OCI-LY7 (cell line): ENCODE measurements at regions not wholly inside any gene's neighbourhood (a gene's known extent, or its start where the extent isn't known, plus 50 kb on each side); places are given as distances from the start of the nearest gene placed in this dataset.

Experiments
- BruUV-seq: library from RNA; stranded (reverse); fragments of 400-500 nt; replicated peaks from 2 replicates; lab custom pipeline; 2021; lab: Mats Ljungman, UMichigan
- CTCF ChIA-PET: fragments of 300-600 bp; sonication (Branson Sonifier 250); formaldehyde crosslinking; loops from one replicate; lab custom pipeline; 2022; ENCODE audit warnings: antibody characterized with exemption; ENCODE audit not compliant: unreplicated experiment; lab: Charles Lee
- POLR2A ChIA-PET: fragments of 300-600 bp; sonication (Branson Sonifier 250); formaldehyde crosslinking; loops from one replicate; lab custom pipeline; 2022; ENCODE audit warnings: antibody characterized with exemption; lab: Charles Lee
- DNase-seq: peaks from one replicate; pipeline ENCODE4 v3.0.0-alpha.2; 2015; ENCODE audit warnings: low spot score
- H2AFZ ChIP-seq: fragments of 200-600 bp; sonication (generic), shearing (Covaris generic); 2 replicates; pipeline ENCODE4 v1.6.1; 2014; ENCODE audit warnings: mild to moderate bottlenecking, antibody characterized with exemption, low read length, moderate library complexity
- H3K27ac ChIP-seq: fragments of 200-600 bp; sonication (generic); 2 replicates; pipeline ENCODE4 v1.5.1; 2014; ENCODE audit warnings: mixed run types, low read depth, mild to moderate bottlenecking, moderate library complexity, low read length, inconsistent platforms; ENCODE audit not compliant: poor library complexity, severe bottlenecking
- H3K36me3 ChIP-seq: fragments of 200-600 bp; sonication (generic); 2 replicates; pipeline ENCODE4 v1.6.1; 2014; ENCODE audit warnings: mild to moderate bottlenecking, antibody characterized with exemption, low read length, moderate library complexity, mixed read lengths; ENCODE audit not compliant: insufficient read depth
- H3K4me1 ChIP-seq: fragments of 200-600 bp; sonication (generic); 2 replicates; pipeline ENCODE4 v1.5.1; 2014; ENCODE audit warnings: mild to moderate bottlenecking, low read length; ENCODE audit not compliant: insufficient read depth, poor library complexity, severe bottlenecking
- H3K4me2 ChIP-seq: fragments of 200-600 bp; sonication (generic); 2 replicates; pipeline ENCODE4 v1.6.1; 2014; ENCODE audit warnings: mild to moderate bottlenecking, low read length
- H3K4me3 ChIP-seq: fragments of 200-600 bp; sonication (generic); 2 replicates; pipeline ENCODE4 v1.5.1; 2014; ENCODE audit warnings: mild to moderate bottlenecking, low read depth, low read length; ENCODE audit not compliant: poor library complexity, severe bottlenecking
- H3K79me2 ChIP-seq: fragments of 200-600 bp; sonication (generic); 2 replicates; pipeline ENCODE4 v1.6.1; 2016; ENCODE audit warnings: low read depth, mild to moderate bottlenecking, low read length, moderate library complexity, mixed read lengths; ENCODE audit not compliant: insufficient read depth
- H3K9me2 ChIP-seq: fragments of 200-600 bp; sonication (generic); 2 replicates; pipeline ENCODE4 v1.6.1; 2016; ENCODE audit warnings: mild to moderate bottlenecking, low read length, mixed read lengths; ENCODE audit not compliant: insufficient read depth
- H3K9me3 ChIP-seq: fragments of 200-600 bp; sonication (generic); 2 replicates; pipeline ENCODE4 v1.6.1; 2014; ENCODE audit warnings: mild to moderate bottlenecking, mixed run types, low read length, mixed read lengths
- H4K20me1 ChIP-seq: fragments of 200-600 bp; sonication (generic); 2 replicates; pipeline ENCODE4 v1.6.1; 2014; ENCODE audit warnings: mild to moderate bottlenecking, antibody characterized with exemption, low read length, moderate library complexity, mixed read lengths; ENCODE audit not compliant: insufficient read depth
- EZH2phosphoT487 ChIP-seq: fragments of 200-600 bp; sonication (generic); IDR thresholded peaks from 2 replicates; pipeline ENCODE4 v1.6.1; 2018; ENCODE audit warnings: low read depth, borderline replicate concordance, mild to moderate bottlenecking, mixed run types, antibody characterized with exemption, low read length, moderate library complexity, mixed read lengths
- intact Hi-C: fragments of 100-400 bp; cut with micrococcal nuclease; formaldehyde crosslinking; loops from one replicate; pipeline ENCODE4 v1.10.0; 2022; ENCODE audit not compliant: unreplicated experiment
- TF ChIP-seq, protein P1 (sequence below): fragments of 200-600 bp; sonication (generic); conservative IDR thresholded peaks from 2 replicates; pipeline ENCODE4 v1.5.1; 2014; ENCODE audit warnings: mild to moderate bottlenecking, antibody characterized with exemption, low read length, moderate library complexity, mixed read lengths

DNA sequence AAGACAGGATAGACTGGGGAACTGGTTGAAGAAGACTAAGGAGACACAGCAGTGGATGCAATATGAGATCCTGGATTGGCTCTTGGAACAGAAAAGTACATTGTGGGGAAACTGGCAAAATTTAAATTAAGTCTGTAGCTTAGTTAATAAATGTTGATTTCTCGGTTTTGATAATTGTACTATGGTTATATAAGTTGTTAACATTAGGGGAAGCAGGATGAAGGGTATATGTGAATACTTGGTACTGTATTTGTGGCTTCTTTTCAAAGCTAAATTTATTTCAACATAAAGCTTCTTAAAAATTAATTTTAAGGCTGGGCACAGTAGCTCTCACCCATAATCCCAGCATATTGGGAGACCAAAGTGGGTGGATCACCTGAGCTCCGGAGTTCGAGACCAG lies 103.8 kb downstream of the TMEM17 start:
- TF ChIP-seq, protein P1, sequence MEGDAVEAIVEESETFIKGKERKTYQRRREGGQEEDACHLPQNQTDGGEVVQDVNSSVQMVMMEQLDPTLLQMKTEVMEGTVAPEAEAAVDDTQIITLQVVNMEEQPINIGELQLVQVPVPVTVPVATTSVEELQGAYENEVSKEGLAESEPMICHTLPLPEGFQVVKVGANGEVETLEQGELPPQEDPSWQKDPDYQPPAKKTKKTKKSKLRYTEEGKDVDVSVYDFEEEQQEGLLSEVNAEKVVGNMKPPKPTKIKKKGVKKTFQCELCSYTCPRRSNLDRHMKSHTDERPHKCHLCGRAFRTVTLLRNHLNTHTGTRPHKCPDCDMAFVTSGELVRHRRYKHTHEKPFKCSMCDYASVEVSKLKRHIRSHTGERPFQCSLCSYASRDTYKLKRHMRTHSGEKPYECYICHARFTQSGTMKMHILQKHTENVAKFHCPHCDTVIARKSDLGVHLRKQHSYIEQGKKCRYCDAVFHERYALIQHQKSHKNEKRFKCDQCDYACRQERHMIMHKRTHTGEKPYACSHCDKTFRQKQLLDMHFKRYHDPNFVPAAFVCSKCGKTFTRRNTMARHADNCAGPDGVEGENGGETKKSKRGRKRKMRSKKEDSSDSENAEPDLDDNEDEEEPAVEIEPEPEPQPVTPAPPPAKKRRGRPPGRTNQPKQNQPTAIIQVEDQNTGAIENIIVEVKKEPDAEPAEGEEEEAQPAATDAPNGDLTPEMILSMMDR, result no peak
- TF ChIP-seq EZH2phosphoT487, result no peak
- H3K36me3 ChIP-seq, result no peaks in the 10 kb centered on the region; the same call in 1 of the 2 replicates
- no peak overlapping the region for H3K27ac ChIP-seq
- no peak overlapping the region for H3K4me3 ChIP-seq
- intact Hi-C loops, result no loop called here
- H4K20me1 ChIP-seq, result no peaks in the 10 kb centered on the region
- no peaks in the 10 kb centered on the region for H3K79me2 ChIP-seq
- H3K9me3 ChIP-seq, result no peaks in the 10 kb centered on the region
- peaks cover 6% of the 10 kb centered on the region for H3K4me1 ChIP-seq
- CTCF ChIA-PET, result no interaction called here
- H3K9me2 ChIP-seq, result no peaks in the 10 kb centered on the region
- no TSS peak for BruUV-seq
- no peak for DNase-seq
- POLR2A ChIA-PET, result interaction anchor here (1.3 kb wide), 1 partner anchor 17 kb away, joined by 3 read pairs; no protein-coding TSS in a partner anchor
- H2AFZ ChIP-seq, result no peak overlapping the region
- H3K4me2 ChIP-seq, result no peak overlapping the region

DNA sequence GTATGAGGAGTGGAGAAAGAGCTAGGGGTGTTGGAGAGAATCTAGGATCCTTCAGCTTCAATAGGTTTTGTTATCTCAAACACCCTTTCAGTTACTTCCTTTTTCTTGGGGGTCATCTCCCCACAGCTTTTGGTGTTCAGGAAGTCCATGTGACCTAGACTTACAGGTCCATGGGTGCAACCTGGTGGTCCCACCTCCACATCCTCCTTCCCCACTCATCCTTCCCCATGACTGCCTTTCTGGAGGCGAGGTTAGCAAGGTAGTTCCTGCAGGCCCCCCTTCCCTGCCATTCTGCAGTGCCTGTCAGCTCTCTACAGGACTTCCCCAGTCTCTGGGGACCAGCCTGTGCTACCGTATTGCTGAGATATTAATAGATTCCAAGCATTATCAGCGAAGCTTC lies 107.6 kb downstream of the TMEM17 start:
- H3K27ac ChIP-seq, result no peak overlapping the region
- H3K79me2 ChIP-seq, result no peaks in the 10 kb centered on the region
- intact Hi-C loops, result no loop called here
- peak overlapping the region; percentile 24; the same call in 1 of the 2 replicates for H2AFZ ChIP-seq
- DNase-seq, result no peak
- no TSS peak for BruUV-seq
- H3K9me2 ChIP-seq, result no peaks in the 10 kb centered on the region
- H3K4me2 ChIP-seq, result no peak overlapping the region
- no peaks in the 10 kb centered on the region for H3K9me3 ChIP-seq
- H3K4me3 ChIP-seq, result no peak overlapping the region
- peaks cover 6% of the 10 kb centered on the region for H3K4me1 ChIP-seq
- POLR2A ChIA-PET, result interaction anchor here (0.6 to 1.4 kb wide), 5 partner anchors 40 to 1741 kb away, joined by 3 to 7 read pairs (median 4); no protein-coding TSS in a partner anchor
- CTCF ChIA-PET, result no interaction called here
- H4K20me1 ChIP-seq, result no peaks in the 10 kb centered on the region
- no peaks in the 10 kb centered on the region; the same call in 1 of the 2 replicates for H3K36me3 ChIP-seq
- TF ChIP-seq, protein P1, result no peak
- TF ChIP-seq EZH2phosphoT487, result no peak

DNA sequence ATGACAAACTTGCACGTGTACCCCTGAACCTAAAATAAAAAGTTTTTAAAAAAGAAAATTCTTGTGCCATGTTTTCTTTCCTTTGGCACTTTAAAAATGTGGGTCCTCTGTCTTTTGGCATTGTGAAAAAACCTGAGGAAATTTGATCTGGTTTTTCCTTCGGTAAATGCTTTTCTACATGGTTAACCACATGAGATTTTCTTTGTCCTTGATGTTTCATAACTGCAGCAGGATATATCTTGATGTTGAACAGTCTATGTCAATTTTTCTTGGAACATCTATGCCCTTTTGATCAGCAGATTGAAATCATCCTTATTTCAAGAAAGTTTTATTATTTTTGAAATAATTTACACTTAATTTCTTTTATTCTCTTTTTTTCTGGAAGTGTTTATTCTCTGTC lies 109.1 kb downstream of the TMEM17 start:
- DNase-seq, result no peak
- POLR2A ChIA-PET, result interaction anchor here (1.4 kb wide), 1 partner anchor 39 kb away, joined by 7 read pairs; no protein-coding TSS in a partner anchor
- no TSS peak for BruUV-seq
- Histone ChIP-seq H2AFZ (no peak overlapping the region), H3K79me2 (no peaks in the 10 kb centered on the region), H3K4me1 (peaks cover 6% of the 10 kb centered on the region), H3K4me3 (no peak overlapping the region), H3K4me2 (no peak overlapping the region), H3K27ac (no peak overlapping the region), H3K36me3 (no peaks in the 10 kb centered on the region), H3K9me2 (no peaks in the 10 kb centered on the region), H4K20me1 (no peaks in the 10 kb centered on the region), H3K9me3 (no peaks in the 10 kb centered on the region)
- CTCF ChIA-PET, result no interaction called here
- intact Hi-C loops, result no loop called here
- no peak for TF ChIP-seq EZH2phosphoT487
- TF ChIP-seq, protein P1, result no peak
